Ishikawa (cell line): ENCODE measurements at regions not wholly inside any gene's neighbourhood (a gene's known extent, or its start where the extent isn't known, plus 50 kb on each side); places are given as distances from the start of the nearest gene placed in this dataset.

ENCODE experiments used
- CEBPB ChIP-seq: IDR thresholded peaks from 2 replicates; pipeline ENCODE4 v1.6.1; 2012
- CREB1 ChIP-seq: IDR thresholded peaks from 2 replicates; pipeline ENCODE4 v1.6.1; 2012; ENCODE audit warnings: low read depth
- EGR1 ChIP-seq: IDR thresholded peaks from 2 replicates; pipeline ENCODE4 v1.6.1; 2012
- EP300 ChIP-seq: IDR thresholded peaks from 2 replicates; pipeline ENCODE4 v1.6.1; 2012; ENCODE audit warnings: borderline replicate concordance
- FOXM1 ChIP-seq: IDR thresholded peaks from 2 replicates; pipeline ENCODE4 v1.6.1; 2012; ENCODE audit warnings: low read depth, borderline replicate concordance
- MAX ChIP-seq: IDR thresholded peaks from 2 replicates; pipeline ENCODE4 v1.6.1; 2012
- NFIC ChIP-seq: IDR thresholded peaks from 2 replicates; pipeline ENCODE4 v1.6.1; 2012
- RAD21 ChIP-seq: IDR thresholded peaks from 2 replicates; pipeline ENCODE4 v1.6.1; 2012; ENCODE audit warnings: low read depth
- REST ChIP-seq: IDR thresholded peaks from 2 replicates; pipeline ENCODE4 v1.6.1; 2012; ENCODE audit warnings: low read depth, mild to moderate bottlenecking
- TAF1 ChIP-seq: IDR thresholded peaks from 2 replicates; pipeline ENCODE4 v1.6.1; 2012; ENCODE audit warnings: low read depth, mild to moderate bottlenecking
- TCF12 ChIP-seq: IDR thresholded peaks from 2 replicates; pipeline ENCODE4 v1.6.1; 2012; ENCODE audit warnings: low read depth
- TEAD4 ChIP-seq: IDR thresholded peaks from 2 replicates; pipeline ENCODE4 v1.6.1; 2012
- USF1 ChIP-seq: IDR thresholded peaks from 2 replicates; pipeline ENCODE4 v1.6.1; 2012
- YY1 ChIP-seq: IDR thresholded peaks from 2 replicates; pipeline ENCODE4 v1.6.1; 2012; ENCODE audit warnings: low read depth
- ZBTB7A ChIP-seq: IDR thresholded peaks from 2 replicates; pipeline ENCODE4 v1.6.1; 2012; ENCODE audit warnings: low read depth

- TF ChIP-seq EGR1 = no peak
- no peak for TF ChIP-seq RAD21
These were observed 434.4 kb upstream of the ACTBL2 start for GRCh38 chr5:57917004-57917403.

GRCh38 chr5:57915536-57915935, 432.9 kb upstream of the ACTBL2 start:
- TF ChIP-seq YY1 (no peak), FOXM1 (no peak), USF1 (no peak), TAF1 (no peak)

- TF ChIP-seq ZBTB7A (no peak), TCF12 (no peak), TAF1 (no peak), YY1 (no peak), EGR1 (no peak), RAD21 (no peak), CREB1 (no peak), REST (no peak), NFIC (no peak), TEAD4 (no peak), MAX (no peak), USF1 (no peak), EP300 (no peak), FOXM1 (no peak), CEBPB (no peak)
These were observed 428.8 kb upstream of the ACTBL2 start for GRCh38 chr5:57911438-57911837.

- no peak for TF ChIP-seq TEAD4
- no peak for TF ChIP-seq NFIC
- TF ChIP-seq RAD21 = no peak
- no peak for TF ChIP-seq EGR1
- no peak for TF ChIP-seq CREB1
These were observed 424.1 kb upstream of the ACTBL2 start for GRCh38 chr5:57906671-57907070.

GRCh38 chr5:57903458-57903857, 420.8 kb upstream of the ACTBL2 start:
- TF ChIP-seq REST (no peak), USF1 (no peak), TAF1 (no peak), RAD21 (no peak), CREB1 (no peak), FOXM1 (no peak), NFIC (no peak), EP300 (no peak), EGR1 (no peak), YY1 (no peak), TEAD4 (no peak), CEBPB (no peak), MAX (no peak), ZBTB7A (no peak), TCF12 (no peak)

- TF ChIP-seq REST (no peak), TAF1 (no peak), USF1 (no peak), RAD21 (no peak), CREB1 (no peak), CEBPB (no peak), EP300 (peak; percentile 77), ZBTB7A (no peak), NFIC (peak; percentile 87), YY1 (no peak), TEAD4 (peak; percentile 60), MAX (no peak), TCF12 (peak; percentile 63; the same call in 1 of the 2 replicates), EGR1 (no peak), FOXM1 (peak; percentile 67; the same call in 1 of the 2 replicates)
These were observed 419.5 kb upstream of the ACTBL2 start for GRCh38 chr5:57902095-57902494.
